ENCODE measurements at regions not wholly inside any gene's neighbourhood (a gene's known extent, or its start where the extent isn't known, plus 50 kb on each side); places are given as distances from the start of the nearest gene placed in this dataset.
A peak's percentile ranks its signal among the peaks of the same experiment; 100 is the strongest.

DNA sequence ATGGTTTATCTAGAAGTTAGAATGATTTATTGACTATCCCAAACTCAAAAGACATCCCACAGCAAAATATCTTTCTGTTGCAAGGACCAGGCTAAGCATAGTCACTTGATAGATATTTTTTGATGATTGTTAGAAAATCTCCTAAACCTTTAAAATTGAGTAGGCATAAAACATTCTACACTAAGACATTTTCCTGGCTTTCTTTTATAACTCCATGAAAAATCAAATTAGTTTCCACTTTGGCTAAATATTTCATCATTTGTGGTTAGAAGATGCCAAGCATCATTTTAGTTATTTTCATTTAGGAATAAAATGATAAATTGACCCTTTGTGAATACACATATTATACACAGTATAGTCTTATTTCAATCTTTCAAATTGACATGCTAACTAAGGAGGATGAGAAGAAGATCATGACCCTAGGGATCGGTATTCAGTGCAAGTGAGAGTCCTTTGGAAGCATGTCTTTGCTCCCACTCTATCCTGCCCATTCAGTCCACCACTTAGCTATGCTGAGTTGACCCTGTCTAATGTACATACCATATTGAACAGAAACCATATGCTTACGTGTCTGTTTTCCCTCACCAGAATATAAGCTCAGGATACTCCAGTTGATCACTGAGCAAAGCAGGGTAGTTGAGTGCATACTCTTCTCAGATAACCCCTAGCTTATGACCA, 136.6 kb upstream of the OTUD4 start:
- Histone ChIP-seq H3K4me3 (ENCODE audit: low read length) (no peak overlapping the region), H3K9ac (ENCODE audit: low read depth, low read length) (no peak overlapping the region), H3K4me2 (ENCODE audit: low read length) (no peak overlapping the region), H3K36me3 (ENCODE audit: insufficient read depth, low read length) (no peaks in the 10 kb centered on the region), H3K4me1 (ENCODE audit: control insufficient read depth, insufficient read depth, low read length) (no peaks in the 10 kb centered on the region), H3K9me3 (replicated peaks; ENCODE audit: low read length) (no peaks in the 10 kb centered on the region), H3K27me3 (ENCODE audit: control insufficient read depth, insufficient read depth, low read length) (no peaks in the 10 kb centered on the region)

DNA sequence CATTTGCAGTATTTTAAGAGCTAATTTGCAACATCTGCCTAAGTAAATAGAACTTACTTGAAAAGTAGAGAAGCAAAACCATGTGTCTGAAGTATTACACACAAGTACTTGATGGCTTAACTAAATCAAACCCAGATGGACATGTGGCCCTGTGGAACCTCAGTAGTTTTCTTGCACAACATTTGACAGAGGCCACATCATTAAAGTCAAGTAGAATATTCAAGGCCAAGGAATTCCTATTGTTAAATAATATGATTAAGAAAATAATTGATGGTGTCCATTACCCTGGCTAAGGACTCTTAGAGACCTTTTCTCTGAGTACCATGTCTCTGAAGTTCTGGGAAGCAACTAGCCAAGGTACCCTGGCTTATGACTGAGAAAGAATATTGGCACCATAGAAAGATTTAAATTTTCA, 135.4 kb upstream of the OTUD4 start:
- Histone ChIP-seq H3K36me3 (ENCODE audit: insufficient read depth, low read length) (no peaks in the 10 kb centered on the region), H3K9me3 (replicated peaks; ENCODE audit: low read length) (no peaks in the 10 kb centered on the region), H3K4me2 (ENCODE audit: low read length) (no peak overlapping the region), H3K27me3 (ENCODE audit: control insufficient read depth, insufficient read depth, low read length) (no peaks in the 10 kb centered on the region), H3K4me1 (ENCODE audit: control insufficient read depth, insufficient read depth, low read length) (no peaks in the 10 kb centered on the region), H3K9ac (ENCODE audit: low read depth, low read length) (no peak overlapping the region), H3K4me3 (ENCODE audit: low read length) (no peak overlapping the region)

DNA sequence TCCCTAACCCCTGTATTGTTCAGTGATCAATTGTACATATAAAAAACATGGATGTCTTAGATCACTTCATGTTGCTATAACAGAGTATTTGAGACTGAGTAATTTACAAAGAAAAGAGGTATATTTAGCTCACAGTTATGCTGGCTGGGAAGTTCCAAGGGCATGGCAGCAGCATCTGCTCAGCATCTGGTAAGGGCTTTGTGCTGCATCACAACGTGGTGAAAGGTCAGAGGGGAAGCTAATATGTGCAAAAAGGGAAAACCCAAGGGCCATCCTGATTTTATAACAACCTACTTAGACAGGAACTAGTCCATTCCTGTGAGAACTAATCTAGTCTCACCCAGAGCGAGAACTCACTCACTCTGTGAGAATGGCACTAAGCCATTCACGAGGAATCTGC, 128.2 kb upstream of the OTUD4 start:
- no peaks in the 10 kb centered on the region for H3K4me1 ChIP-seq (ENCODE audit: control insufficient read depth, insufficient read depth, low read length)
- no peak overlapping the region for H3K4me3 ChIP-seq (ENCODE audit: low read length)
- no peaks in the 10 kb centered on the region for H3K27me3 ChIP-seq (ENCODE audit: control insufficient read depth, insufficient read depth, low read length)
- no peak overlapping the region for H3K4me2 ChIP-seq (ENCODE audit: low read length)
- no peaks in the 10 kb centered on the region for H3K36me3 ChIP-seq (ENCODE audit: insufficient read depth, low read length)
- H3K9me3 ChIP-seq (replicated peaks; ENCODE audit: low read length): no peaks in the 10 kb centered on the region
- H3K9ac ChIP-seq (ENCODE audit: low read depth, low read length): no peak overlapping the region

DNA sequence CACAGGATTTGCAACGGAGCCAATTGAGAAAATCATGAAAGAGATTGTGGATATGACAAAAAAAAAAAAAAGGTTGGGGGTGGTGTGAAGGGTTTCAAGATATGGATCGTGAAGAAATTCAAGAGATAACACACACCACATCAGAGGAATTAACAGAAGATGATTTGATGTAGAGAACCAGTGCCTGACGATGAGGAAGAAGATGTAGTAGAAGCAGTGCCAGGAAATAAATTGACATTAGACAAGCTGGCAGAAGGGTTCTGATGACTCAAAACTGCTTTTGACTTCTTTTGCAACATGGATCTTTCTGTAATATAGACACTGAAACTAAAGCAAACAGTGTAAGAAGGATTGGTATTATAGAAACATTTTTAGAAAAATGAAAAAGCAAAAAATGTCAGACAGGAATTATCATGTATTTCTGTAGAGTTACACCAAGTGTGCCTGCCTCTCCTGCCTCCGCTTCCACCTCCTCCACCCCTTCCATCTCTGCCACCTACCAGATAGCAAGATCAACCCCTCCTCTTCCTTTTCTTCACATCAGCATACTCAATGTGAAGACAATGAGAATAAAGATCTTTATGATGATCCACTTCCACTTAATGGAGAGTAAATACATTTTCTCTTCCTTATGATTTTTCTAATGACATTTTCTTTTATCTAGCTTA, 127.5 kb upstream of the OTUD4 start:
- Histone ChIP-seq H3K4me3 (ENCODE audit: low read length) (no peak overlapping the region), H3K9ac (ENCODE audit: low read depth, low read length) (no peak overlapping the region), H3K4me1 (ENCODE audit: control insufficient read depth, insufficient read depth, low read length) (peaks cover 2% of the 10 kb centered on the region), H3K9me3 (replicated peaks; ENCODE audit: low read length) (no peaks in the 10 kb centered on the region), H3K4me2 (ENCODE audit: low read length) (no peak overlapping the region), H3K36me3 (ENCODE audit: insufficient read depth, low read length) (no peaks in the 10 kb centered on the region), H3K27me3 (ENCODE audit: control insufficient read depth, insufficient read depth, low read length) (no peaks in the 10 kb centered on the region)

DNA sequence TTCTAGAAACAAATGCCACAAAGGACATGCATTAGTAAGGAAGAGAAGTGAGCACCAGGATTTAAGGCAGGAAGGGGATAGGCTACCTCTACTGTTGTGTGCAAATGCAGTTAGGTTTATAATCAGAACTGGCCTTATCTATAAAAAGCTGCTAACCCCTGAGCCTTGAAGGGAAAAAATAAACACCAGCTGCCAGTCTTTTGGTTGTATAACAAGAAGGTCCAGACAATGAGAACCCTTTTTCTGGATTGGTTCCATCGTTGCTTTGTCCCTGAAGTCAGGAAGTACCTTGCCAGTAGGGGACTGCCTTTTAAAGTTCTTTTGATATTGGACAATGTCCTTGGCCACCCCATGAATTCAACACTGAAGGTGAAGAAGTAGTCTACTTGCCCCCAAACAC, 126.7 kb upstream of the OTUD4 start:
- no peak overlapping the region for H3K4me2 ChIP-seq (ENCODE audit: low read length)
- H3K27me3 ChIP-seq (ENCODE audit: control insufficient read depth, insufficient read depth, low read length): no peaks in the 10 kb centered on the region
- H3K9me3 ChIP-seq (replicated peaks; ENCODE audit: low read length): no peaks in the 10 kb centered on the region
- H3K4me3 ChIP-seq (ENCODE audit: low read length): no peak overlapping the region
- no peak overlapping the region for H3K9ac ChIP-seq (ENCODE audit: low read depth, low read length)
- peaks cover 3% of the 10 kb centered on the region for H3K4me1 ChIP-seq (ENCODE audit: control insufficient read depth, insufficient read depth, low read length)
- H3K36me3 ChIP-seq (ENCODE audit: insufficient read depth, low read length): no peaks in the 10 kb centered on the region

DNA sequence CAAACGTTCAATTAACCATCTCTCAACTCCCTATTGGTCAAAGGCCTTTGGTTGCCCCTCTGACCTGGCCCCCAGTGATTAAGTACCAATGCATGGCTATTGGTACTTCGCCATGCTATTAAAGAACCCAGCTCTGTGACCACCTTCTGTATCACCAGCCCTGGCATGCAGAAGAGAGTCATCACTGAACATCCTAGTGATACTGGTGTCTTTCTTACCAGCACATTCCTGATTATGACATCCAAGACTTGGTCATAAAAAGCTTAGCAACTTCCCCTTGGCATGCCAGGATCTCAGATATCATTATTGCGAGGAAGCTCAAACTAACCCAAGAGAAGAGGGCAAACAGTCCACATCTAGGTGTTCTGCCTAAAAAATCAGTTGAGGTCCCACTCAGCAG, 122.3 kb upstream of the OTUD4 start:
- Histone ChIP-seq H3K4me1 (ENCODE audit: control insufficient read depth, insufficient read depth, low read length) (peaks cover 35% of the 10 kb centered on the region), H3K9me3 (replicated peaks; ENCODE audit: low read length) (no peaks in the 10 kb centered on the region), H3K27me3 (ENCODE audit: control insufficient read depth, insufficient read depth, low read length) (no peaks in the 10 kb centered on the region), H3K36me3 (ENCODE audit: insufficient read depth, low read length) (no peaks in the 10 kb centered on the region), H3K4me2 (ENCODE audit: low read length) (no peak overlapping the region), H3K9ac (ENCODE audit: low read depth, low read length) (no peak overlapping the region), H3K4me3 (ENCODE audit: low read length) (no peak overlapping the region)

DNA sequence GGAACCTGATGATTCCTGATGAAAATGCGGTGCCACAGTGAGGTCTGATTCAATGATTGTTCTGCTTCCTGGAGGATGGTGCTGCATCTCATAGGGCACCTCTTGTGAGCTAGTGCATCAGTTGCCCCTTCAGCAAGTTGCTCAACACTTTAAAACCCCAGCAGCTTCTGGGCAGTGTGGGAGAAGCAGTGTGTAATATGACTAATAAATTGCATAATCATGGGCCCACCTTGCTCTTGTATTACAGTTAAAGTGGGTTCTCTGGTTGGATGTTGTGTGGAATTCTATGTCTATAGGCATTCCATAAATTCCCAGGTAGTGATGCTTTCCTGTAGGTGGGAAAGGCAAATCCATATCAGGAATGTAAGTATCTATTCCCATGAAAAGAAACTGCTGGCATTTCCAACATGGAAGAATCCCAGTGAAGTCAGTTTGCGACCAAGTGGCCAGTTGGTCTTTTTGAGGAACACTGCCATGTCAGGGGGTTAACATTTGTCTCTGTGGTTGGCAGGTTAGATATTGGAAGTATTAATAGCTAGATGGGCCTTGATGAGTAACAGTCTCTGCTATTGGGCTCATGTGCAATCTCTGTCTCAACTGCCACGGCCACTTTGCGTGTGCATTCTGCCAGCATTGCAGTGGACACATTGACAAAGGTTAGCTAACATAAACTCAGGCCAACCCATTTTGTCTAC, 121.1 kb upstream of the OTUD4 start:
- Histone ChIP-seq H3K36me3 (ENCODE audit: insufficient read depth, low read length) (no peaks in the 10 kb centered on the region), H3K9me3 (replicated peaks; ENCODE audit: low read length) (no peaks in the 10 kb centered on the region), H3K4me1 (ENCODE audit: control insufficient read depth, insufficient read depth, low read length) (peaks cover 35% of the 10 kb centered on the region), H3K27me3 (ENCODE audit: control insufficient read depth, insufficient read depth, low read length) (no peaks in the 10 kb centered on the region), H3K4me2 (ENCODE audit: low read length) (no peak overlapping the region), H3K4me3 (ENCODE audit: low read length) (no peak overlapping the region), H3K9ac (ENCODE audit: low read depth, low read length) (no peak overlapping the region)

DNA sequence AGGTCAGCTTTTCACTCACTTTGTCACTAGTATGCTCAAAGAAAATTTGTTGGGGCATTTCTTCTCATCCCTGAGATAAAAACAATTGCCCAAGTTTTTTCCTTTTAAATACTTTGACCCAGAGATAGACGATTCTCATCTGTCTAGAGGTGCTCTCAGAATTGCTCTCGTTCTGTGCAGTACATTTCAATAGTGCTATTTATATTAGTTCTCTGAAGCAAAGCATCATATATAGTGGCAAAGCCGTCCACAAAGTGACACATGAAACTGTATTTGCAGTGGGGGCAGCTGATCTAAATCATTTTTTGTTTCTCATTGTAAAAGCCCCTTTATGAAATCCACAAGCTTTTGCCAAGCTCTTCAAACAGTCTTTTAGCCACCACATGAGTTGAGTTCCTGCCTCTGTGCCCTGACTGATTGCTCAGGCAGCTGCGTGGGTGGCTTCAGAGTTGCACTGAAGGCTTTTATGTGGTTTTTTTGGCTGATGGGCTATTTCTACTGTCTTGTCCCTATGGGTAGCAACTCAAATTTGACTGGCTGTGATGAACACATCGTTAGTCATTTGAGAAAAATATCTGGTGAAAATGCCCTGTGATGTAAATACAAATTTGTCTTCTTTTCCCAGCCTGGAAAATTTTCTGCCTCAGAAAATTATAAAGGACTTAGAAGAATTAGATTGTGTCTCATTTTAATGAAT, 119.1 kb upstream of the OTUD4 start:
- peak overlapping the region; percentile 32 for H3K4me3 ChIP-seq (ENCODE audit: low read length)
- H3K9me3 ChIP-seq (replicated peaks; ENCODE audit: low read length): no peaks in the 10 kb centered on the region
- peaks cover 39% of the 10 kb centered on the region for H3K4me1 ChIP-seq (ENCODE audit: control insufficient read depth, insufficient read depth, low read length)
- peak overlapping the region; percentile 40 for H3K9ac ChIP-seq (ENCODE audit: low read depth, low read length)
- H3K36me3 ChIP-seq (ENCODE audit: insufficient read depth, low read length): no peaks in the 10 kb centered on the region
- no peaks in the 10 kb centered on the region for H3K27me3 ChIP-seq (ENCODE audit: control insufficient read depth, insufficient read depth, low read length)
- H3K4me2 ChIP-seq (ENCODE audit: low read length): peak overlapping the region; percentile 72

DNA sequence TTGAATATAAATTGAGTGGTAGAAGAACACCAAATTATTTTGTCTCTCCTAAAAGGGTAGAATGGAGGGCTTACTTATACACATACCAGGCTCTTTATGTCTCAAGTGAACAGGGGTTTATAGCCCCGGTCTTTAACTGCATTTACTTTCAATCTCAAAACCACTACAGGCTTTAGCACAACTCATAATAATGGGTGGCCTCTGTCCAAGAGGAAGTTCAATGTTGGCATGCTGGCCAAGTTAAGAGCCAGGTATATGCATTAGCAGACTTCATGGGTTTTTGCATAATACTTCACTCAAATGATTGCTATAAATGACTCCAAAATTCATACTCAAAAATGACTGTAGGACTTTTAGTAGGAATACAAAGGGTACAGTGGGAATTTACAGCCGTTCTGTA, 118.5 kb upstream of the OTUD4 start:
- no peaks in the 10 kb centered on the region for H3K27me3 ChIP-seq (ENCODE audit: control insufficient read depth, insufficient read depth, low read length)
- H3K9me3 ChIP-seq (replicated peaks; ENCODE audit: low read length): no peaks in the 10 kb centered on the region
- peak overlapping the region; percentile 22 for H3K9ac ChIP-seq (ENCODE audit: low read depth, low read length)
- no peaks in the 10 kb centered on the region for H3K36me3 ChIP-seq (ENCODE audit: insufficient read depth, low read length)
- peak overlapping the region; percentile 72 for H3K4me2 ChIP-seq (ENCODE audit: low read length)
- H3K4me3 ChIP-seq (ENCODE audit: low read length): peak overlapping the region; percentile 32
- H3K4me1 ChIP-seq (ENCODE audit: control insufficient read depth, insufficient read depth, low read length): peaks cover 39% of the 10 kb centered on the region

DNA sequence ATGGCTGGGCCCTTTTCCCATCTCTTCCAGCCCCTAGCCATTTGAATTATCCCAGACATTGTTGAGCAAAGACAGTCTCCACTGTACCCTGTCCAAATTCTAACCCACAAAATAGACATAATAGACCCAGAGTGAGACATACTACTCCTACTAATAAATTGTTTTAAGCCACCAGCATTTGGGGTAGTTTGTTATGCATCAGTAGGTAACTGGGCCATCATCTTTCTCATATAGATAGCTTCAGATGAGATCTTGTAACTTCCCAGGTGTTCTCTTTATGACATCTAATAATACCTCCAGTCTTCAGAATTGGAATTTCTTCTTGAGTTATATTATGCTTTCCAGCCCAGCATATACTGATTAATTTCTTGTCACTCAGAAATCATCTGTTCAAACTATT, 117.2 kb upstream of the OTUD4 start:
- H3K36me3 ChIP-seq (ENCODE audit: insufficient read depth, low read length): no peaks in the 10 kb centered on the region
- peaks cover 36% of the 10 kb centered on the region for H3K4me1 ChIP-seq (ENCODE audit: control insufficient read depth, insufficient read depth, low read length)
- no peak overlapping the region for H3K4me2 ChIP-seq (ENCODE audit: low read length)
- no peaks in the 10 kb centered on the region for H3K9me3 ChIP-seq (replicated peaks; ENCODE audit: low read length)
- H3K4me3 ChIP-seq (ENCODE audit: low read length): no peak overlapping the region
- H3K27me3 ChIP-seq (ENCODE audit: control insufficient read depth, insufficient read depth, low read length): no peaks in the 10 kb centered on the region
- H3K9ac ChIP-seq (ENCODE audit: low read depth, low read length): no peak overlapping the region

DNA sequence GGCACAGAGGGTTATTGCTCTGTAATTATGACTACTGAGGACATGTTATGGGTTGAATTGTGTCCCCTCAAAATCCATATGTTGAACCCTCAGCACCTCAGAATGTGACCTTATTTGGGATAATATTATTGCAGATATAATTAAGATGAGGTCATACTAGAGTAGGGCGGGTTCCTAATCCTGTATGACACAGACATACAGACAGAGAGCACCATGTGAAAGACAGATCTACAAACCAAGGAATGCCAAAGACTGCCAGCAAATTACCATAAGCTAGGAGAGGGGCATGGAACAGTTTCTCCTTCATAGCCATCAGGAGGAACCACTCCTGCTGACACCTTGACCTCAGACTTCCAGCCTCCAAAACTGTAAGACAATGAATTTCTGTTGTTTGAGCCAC, 115.2 kb upstream of the OTUD4 start:
- H3K4me1 ChIP-seq (ENCODE audit: control insufficient read depth, insufficient read depth, low read length): peaks cover 24% of the 10 kb centered on the region
- H3K4me2 ChIP-seq (ENCODE audit: low read length): no peak overlapping the region
- no peaks in the 10 kb centered on the region for H3K27me3 ChIP-seq (ENCODE audit: control insufficient read depth, insufficient read depth, low read length)
- H3K9me3 ChIP-seq (replicated peaks; ENCODE audit: low read length): no peaks in the 10 kb centered on the region
- H3K4me3 ChIP-seq (ENCODE audit: low read length): no peak overlapping the region
- no peaks in the 10 kb centered on the region for H3K36me3 ChIP-seq (ENCODE audit: insufficient read depth, low read length)
- H3K9ac ChIP-seq (ENCODE audit: low read depth, low read length): no peak overlapping the region

All from skeletal muscle satellite cell (primary cell).